ENCODE measurements at regions not wholly inside any gene's neighbourhood (a gene's known extent, or its start where the extent isn't known, plus 50 kb on each side); places are given as distances from the start of the nearest gene placed in this dataset.
A peak's percentile ranks its signal among the peaks of the same experiment; 100 is the strongest.

DNA sequence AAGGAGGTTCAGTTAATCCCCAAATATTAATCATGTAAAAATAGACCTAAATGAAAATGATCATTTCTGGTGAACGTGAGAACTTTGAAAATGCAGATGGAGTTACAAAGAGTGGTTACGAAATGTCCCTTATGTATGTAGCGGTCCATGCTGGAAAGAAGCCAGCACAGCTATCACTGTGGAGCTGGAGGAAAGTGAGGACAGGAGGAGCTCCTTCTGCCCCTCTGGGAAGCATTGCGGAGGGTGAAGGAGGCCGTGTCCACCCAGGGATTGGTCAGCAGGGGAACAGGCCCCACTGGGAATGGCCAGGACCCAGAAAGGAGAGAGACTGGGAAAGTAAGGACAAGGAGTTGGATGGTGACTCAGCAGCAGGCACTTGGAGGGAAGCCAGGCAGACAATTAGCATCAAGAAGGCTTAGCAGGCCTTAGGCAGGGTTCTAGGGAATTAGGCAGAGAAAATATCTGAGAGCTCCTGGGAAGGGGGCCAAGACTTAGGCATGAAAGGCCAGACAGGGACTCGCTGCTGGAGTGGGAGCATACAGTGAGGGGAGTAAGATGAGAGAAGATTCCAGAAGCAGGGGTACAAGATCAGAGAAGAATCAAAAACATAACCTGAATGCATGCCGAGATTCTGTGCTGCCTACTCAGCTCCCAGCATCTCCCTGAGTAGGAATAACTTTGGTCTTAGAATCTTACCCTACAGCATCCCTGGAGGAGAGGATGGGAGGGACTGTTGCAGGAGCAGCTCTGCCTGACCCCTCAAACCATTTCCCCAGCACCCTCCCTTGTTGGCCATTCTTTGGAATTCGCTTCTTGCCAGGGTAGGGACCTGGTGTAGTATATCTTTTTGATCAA lies 171.0 kb upstream of the UMPS start:
- DNase-seq, result no peak

GRCh38 chr3:124559846-124560574 lies 170.2 kb upstream of the UMPS start:
- peak; percentile 54 to 60 for DNase-seq

- no peak for DNase-seq
Measured at GRCh38 chr3:124560666-124561215, 169.5 kb upstream of the UMPS start.

DNA sequence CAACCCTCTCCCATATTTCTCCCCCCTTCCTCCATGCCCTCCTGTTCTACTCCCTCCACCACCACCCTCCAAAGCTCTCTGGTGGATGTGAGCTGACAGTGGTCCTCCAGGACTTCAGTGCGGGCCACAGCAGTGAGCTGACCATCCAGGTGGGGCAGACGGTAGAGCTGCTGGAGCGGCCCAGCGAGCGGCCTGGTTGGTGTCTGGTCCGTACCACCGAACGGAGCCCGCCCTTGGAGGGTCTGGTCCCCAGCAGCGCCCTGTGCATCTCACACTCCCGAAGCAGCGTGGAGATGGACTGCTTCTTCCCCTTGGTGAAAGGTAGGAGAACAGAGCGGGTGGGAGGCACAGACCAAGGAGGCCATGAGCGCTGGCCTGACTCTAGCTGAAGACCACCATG lies 167.5 kb upstream of the UMPS start:
- no peak for DNase-seq

DNA sequence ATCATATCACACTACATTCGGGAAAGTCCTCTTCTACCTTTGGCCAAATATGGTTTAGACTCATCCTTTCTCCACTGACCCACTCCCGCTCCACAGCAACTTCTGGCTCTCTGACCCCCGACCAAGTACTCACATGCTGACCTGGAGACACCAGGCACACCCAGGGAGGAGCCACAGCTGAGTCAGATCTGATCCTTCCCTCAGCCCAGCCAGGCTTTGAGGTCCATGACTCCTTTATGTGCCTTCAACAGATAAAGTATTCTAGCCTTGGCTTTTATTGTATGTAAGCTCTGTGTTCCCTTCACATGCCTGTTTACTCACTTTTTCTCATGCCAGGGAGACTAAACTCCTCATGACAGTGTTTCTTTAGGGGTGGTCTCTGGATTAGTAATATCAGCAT lies 166.9 kb upstream of the UMPS start:
- no peak for DNase-seq

- DNase-seq, result peak; percentile 46 to 57
Measured at GRCh38 chr3:124565013-124565412, 165.2 kb upstream of the UMPS start.

DNA sequence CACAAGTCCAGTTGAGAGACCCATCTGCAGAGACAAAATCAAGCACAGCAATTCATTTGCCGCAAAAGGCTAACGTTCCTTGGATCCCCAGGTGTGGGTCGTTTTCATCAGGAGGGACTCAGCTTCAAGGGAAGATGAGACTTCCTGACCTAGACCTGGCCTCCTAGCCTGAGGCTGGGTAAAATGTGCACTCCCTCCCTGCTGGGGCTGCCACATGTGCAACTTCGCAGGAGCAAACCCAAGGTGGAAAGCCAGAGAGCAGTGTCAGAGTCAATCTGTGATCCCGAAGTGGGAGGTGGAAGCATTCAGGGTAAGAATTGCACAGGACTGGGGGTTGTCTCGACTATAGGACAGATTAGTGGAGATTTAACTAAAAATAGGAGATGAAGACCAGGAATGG lies 164.7 kb upstream of the UMPS start:
- DNase-seq, result no peak

- no peak for DNase-seq
Measured at GRCh38 chr3:124566701-124567100, 163.6 kb upstream of the UMPS start.

DNA sequence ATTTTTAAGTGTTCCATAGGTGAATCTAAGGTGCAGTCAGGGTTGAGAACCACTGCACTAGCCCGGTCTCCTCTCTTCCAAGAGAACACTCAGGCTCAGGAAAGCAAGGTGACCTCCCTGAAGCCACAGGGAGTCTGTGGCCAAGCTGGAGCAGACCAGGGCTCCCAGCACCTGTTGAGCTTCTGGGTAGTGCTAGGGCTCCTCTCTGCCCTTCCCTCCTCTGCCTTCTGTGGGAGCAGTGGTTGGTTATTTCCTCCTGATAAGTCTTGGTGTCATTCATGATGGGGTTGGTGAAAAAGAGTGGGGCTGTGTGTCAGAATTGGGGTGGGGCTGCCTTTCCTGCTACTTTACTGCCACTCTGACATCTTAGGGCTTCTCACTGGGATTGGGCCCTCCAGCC lies 163.1 kb upstream of the UMPS start:
- no peak for DNase-seq

GRCh38 chr3:124569761-124570160 lies 160.5 kb upstream of the UMPS start:
- DNase-seq, result no peak

DNA sequence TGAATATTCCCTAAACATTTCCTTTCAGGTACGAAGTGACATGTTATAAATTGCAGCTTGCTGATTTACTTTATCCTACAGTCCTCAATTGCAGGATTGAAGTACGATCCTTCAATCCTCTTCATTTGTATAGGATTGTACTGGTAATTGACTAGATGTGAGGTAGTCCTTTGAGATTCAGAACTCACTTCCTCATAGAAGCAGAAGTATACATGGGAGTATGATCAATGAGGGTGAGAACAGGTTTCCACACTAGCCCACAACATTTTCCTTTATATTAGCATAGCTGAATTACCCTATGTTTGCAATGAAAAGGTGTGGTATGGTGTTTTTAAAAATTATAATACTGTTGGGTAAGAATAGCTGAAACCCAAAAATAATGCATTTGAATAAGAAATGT lies 160.0 kb upstream of the UMPS start:
- DNase-seq, result no peak

- no peak for DNase-seq
Measured at GRCh38 chr3:124572851-124573405, 157.3 kb upstream of the UMPS start.

- DNase-seq, result no peak
Measured at GRCh38 chr3:124574012-124574411, 156.2 kb upstream of the UMPS start.

GRCh38 chr3:124576565-124577493 lies 153.4 kb upstream of the UMPS start:
- DNase-seq, result no peak

GRCh38 chr3:124577494-124578167 lies 152.6 kb upstream of the UMPS start:
- DNase-seq, result no peak

DNA sequence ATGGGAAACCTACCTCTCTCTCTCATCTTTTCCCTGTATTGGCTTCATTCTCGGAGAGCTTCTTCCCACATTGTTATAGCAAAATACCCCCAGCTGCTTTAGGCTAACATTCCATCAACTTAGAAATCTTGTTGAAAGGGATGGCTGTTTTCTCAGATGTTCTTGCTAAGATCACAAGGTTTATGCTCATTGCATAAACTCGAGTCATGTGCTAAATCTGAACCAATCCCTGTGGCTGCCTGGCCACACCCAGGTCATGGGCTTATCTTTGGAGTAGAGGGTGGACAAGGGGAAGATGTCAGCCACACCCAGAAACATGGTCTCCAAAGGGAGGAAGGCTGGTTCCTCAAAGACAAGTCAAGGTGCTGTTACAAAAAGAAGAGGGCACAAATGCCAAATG lies 150.6 kb upstream of the UMPS start:
- DNase-seq, result no peak

- DNase-seq, result no peak
Measured at GRCh38 chr3:124582196-124582595, 148.1 kb upstream of the UMPS start.

DNA sequence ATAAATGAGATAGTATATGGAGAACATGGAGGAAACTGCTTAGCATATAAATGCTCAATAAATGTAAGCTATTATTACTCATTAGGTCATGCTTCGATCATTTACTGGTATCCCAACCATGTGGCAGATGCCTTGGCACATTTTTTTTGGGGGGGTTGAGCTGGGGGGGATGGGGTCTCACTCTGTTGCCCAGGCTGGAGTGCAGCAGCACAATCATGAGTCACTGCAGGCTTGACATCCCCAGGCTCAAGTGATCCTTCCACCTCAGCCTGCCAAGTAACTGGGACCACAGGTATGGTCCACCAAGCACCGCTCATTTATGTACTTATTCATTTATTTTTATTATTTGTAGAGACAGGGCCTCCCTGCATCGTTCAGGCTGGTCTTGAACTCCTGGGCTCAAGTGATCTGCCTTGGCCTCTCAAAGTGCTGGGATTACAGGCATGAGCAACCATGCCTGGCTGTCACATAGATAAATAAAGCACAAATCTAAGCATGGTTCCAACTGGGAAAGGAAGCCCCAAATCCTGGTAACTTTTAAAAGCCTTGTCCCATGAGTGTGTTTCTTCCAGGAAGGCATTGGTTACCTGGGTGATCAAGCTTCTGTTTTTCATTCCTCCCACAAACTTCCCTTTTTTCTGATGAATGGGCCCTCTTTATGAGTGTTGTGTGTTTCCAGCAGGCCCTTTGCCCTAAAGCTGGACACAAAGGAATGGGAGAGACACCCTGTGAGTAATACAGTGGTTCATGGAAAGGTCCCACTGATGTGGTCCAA lies 147.4 kb upstream of the UMPS start:
- DNase-seq, result no peak

DNA sequence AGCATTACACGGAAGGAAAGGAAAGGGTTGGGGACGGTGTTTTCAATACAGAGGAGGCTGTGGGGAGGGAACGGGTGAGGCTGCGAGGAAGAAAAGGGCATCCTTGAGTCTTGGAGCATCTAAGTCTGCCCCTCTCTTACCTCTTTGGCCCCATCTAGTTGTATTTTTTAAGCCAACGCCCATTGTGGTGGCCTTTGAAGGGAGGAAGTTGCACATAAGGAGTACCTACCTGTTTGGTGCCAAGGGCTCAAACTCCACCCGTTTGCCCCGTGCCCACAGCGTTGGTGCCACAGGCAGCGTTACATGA lies 146.1 kb upstream of the UMPS start:
- DNase-seq, result no peak

- DNase-seq, result peak; percentile 15
Measured at GRCh38 chr3:124584552-124585391, 145.5 kb upstream of the UMPS start.
